HL-60 (cell line): ENCODE measurements at regions not wholly inside any gene's neighbourhood (a gene's known extent, or its start where the extent isn't known, plus 50 kb on each side); places are given as distances from the start of the nearest gene placed in this dataset.

ENCODE experiments used
- DNase-seq, 2 experiments: peaks; one replicate each; pipeline ENCODE4 v3.0.0-alpha.2; 2010 to 2020; ENCODE audit warnings: low read depth in 1 of 2, low spot score in 1 of 2
- H3K27ac ChIP-seq: fragments of 250-450 bp; sonication (Bioruptor Pico); replicated peaks from 2 replicates; pipeline ENCODE4 v1.5.1; 2020; ENCODE audit warnings: mild to moderate bottlenecking, moderate library complexity
- H3K27me3 ChIP-seq: fragments of 250-450 bp; sonication (Bioruptor Pico); 2 replicates; pipeline ENCODE4 v1.5.1; 2021; ENCODE audit warnings: mild to moderate bottlenecking, moderate library complexity; ENCODE audit not compliant: insufficient read depth, poor library complexity, severe bottlenecking
- H3K4me3 ChIP-seq: replicated peaks from 2 replicates; pipeline ENCODE4 v1.5.1; 2011; ENCODE audit warnings: mild to moderate bottlenecking, control low read depth, low read length; ENCODE audit not compliant: insufficient read depth
- CTCF ChIP-seq: IDR thresholded peaks from one replicate; pipeline ENCODE4 v1.5.1; 2011; ENCODE audit warnings: low read length, control low read depth, inconsistent platforms; ENCODE audit not compliant: insufficient read depth
- GABPA ChIP-seq: IDR thresholded peaks from 2 replicates; pipeline ENCODE4 v1.6.1; 2012; ENCODE audit warnings: low read depth
- POLR2AphosphoS5 ChIP-seq: IDR thresholded peaks from 2 replicates; pipeline ENCODE4 v1.6.1; 2012; ENCODE audit warnings: low read depth
- REST ChIP-seq: IDR thresholded peaks from 2 replicates; pipeline ENCODE4 v1.6.1; 2012; ENCODE audit warnings: low read depth; ENCODE audit not compliant: insufficient replicate concordance
- SPI1 ChIP-seq: IDR thresholded peaks from 2 replicates; pipeline ENCODE4 v1.6.1; 2012; ENCODE audit warnings: low read depth, mild to moderate bottlenecking, borderline replicate concordance

- no peaks in the 10 kb centered on the region for H3K27me3 ChIP-seq
- no peak overlapping the region for H3K27ac ChIP-seq
- TF ChIP-seq REST: no peak
- TF ChIP-seq SPI1: no peak
- no peak for TF ChIP-seq POLR2AphosphoS5
- no peak for TF ChIP-seq CTCF
- TF ChIP-seq GABPA: no peak
- no peak overlapping the region for H3K4me3 ChIP-seq
- no peak for DNase-seq
These were observed 427.4 kb upstream of the NCAM2 start for GRCh38 chr21:20570824-20571232.

GRCh38 chr21:20572582-20572981, 425.6 kb upstream of the NCAM2 start:
- Histone ChIP-seq H3K4me3 (no peak overlapping the region), H3K27ac (no peak overlapping the region), H3K27me3 (no peaks in the 10 kb centered on the region)
- TF ChIP-seq SPI1 (no peak), GABPA (no peak), REST (no peak), POLR2AphosphoS5 (no peak), CTCF (no peak)
- no peak for DNase-seq

- no peak for DNase-seq
- no peak overlapping the region for H3K4me3 ChIP-seq
- no peaks in the 10 kb centered on the region for H3K27me3 ChIP-seq
- TF ChIP-seq GABPA: no peak
- no peak for TF ChIP-seq CTCF
- no peak overlapping the region for H3K27ac ChIP-seq
These were observed 416.8 kb upstream of the NCAM2 start for GRCh38 chr21:20581361-20581760.

- DNase-seq: no peak
- TF ChIP-seq REST (no peak), GABPA (no peak), CTCF (no peak), SPI1 (no peak), POLR2AphosphoS5 (no peak)
- Histone ChIP-seq H3K27me3 (no peaks in the 10 kb centered on the region), H3K27ac (no peak overlapping the region), H3K4me3 (no peak overlapping the region)
These were observed 406.9 kb upstream of the NCAM2 start for GRCh38 chr21:20591284-20591683.
